Stimulated activated naive CD4-positive, alpha-beta T cell treated with Interleukin-2 at 50 U/mL for 16 hours (primary cell): ENCODE measurements at regions not wholly inside any gene's neighbourhood (a gene's known extent, or its start where the extent isn't known, plus 50 kb on each side); places are given as distances from the start of the nearest gene placed in this dataset.

Source experiments
- DNase-seq: peaks from one replicate; lab custom pipeline; 2025; lab: John Stamatoyannopoulos, UW

GRCh38 chr5:148913493-148913892, 87.1 kb downstream of the ADRB2 start:
- no peak for DNase-seq

DNA sequence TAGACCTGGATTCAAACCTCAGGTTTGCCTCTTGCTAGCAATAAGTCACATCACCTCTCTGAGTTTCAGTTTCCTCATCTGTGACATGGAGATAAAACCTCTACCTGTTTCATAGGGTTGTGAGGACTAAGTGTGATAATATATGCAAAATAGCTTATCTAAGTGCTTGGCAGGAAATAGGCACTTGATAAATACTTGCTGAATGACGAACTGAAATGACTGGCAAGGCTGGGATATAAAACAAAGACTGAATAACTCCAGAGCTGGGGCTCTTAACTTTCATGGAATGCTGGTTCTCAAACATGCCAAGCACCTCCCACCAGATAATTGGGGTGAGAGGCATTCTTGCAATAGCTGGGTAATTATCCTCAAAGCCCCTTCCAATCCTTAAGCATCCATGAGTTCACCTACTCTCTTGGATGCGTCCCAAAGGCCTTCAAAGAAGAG, 87.6 kb downstream of the ADRB2 start:
- no peak for DNase-seq

GRCh38 chr5:148915224-148915817, 88.9 kb downstream of the ADRB2 start:
- DNase-seq, result no peak

GRCh38 chr5:148920646-148921288, 94.4 kb downstream of the ADRB2 start:
- DNase-seq, result no peak

DNA sequence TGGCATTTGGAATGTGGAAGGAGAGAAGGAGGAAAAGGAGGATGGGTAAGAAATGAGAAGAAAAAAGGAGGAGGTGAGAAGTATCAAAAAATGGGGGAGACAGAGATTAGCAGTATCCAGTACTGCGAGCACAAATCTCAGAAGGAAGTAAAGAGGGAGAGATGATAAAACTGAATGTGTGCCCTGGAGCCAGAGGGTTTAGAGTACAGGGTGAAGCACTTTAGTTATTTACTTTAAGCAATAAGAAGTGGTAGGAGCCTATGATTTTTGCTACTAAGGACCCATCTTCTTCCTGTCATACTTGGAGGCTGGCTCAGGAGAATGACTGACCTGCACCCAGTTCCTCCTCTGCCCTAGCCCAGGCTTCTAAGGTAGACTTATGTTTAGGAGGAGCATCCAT, 94.9 kb downstream of the ADRB2 start:
- no peak for DNase-seq

DNA sequence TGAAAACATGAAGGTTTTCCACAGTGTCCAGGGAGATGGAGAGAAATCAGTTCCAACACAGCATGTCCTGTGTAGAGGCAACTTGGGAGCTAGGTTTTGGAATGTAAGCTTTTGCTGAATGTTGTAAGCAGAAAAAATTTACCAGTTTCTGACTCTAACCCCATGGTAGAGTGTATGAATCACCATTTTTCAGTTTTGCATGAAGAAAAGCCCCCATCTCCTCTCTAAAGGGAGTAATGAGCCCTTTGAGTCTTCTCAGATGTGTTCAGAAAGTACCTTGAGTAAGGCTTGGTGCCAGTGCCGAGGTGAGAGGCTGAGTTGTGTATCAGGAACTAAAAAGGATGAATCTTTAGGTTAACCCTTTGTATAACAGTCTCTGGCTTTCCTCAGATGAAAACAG, 96.2 kb downstream of the ADRB2 start:
- no peak for DNase-seq

DNA sequence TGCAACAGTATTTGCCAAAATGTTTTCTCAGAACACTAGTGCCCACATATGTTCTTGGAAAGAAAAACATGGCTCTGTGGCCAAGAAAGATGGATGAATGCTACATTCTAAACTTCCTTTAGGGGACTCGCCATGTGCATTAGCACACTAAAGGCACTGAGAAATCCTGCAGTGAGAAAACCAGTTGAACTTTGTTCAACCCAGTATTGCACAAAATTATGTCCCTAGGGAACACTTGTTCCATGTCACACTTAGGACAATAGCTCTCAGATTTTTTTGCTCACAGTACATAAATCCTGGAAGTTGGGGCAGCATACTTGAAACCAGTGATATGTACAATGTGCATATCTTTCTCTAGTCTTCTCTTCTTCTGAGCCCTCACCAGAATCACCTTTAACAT, 96.6 kb downstream of the ADRB2 start:
- DNase-seq, result no peak

DNA sequence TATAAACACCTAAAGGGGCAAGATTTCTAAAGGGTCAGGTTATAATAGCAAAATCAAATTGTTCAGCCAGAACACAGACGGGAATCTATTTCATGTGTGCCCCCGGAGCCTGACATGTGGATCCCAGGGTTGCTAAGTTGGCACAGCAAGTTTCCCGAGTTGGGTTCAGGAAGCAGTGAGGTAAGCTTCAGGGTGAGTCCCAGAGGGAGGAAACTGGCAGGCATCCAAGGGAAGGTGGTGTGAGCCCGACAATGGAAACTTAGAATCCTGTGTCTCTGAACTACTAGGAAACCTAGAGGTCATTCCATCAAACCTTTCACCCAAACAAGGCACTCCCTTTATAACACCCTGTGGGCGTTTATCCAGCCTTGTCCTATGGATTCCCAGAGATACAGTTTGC, 98.4 kb downstream of the ADRB2 start:
- DNase-seq, result no peak

DNA sequence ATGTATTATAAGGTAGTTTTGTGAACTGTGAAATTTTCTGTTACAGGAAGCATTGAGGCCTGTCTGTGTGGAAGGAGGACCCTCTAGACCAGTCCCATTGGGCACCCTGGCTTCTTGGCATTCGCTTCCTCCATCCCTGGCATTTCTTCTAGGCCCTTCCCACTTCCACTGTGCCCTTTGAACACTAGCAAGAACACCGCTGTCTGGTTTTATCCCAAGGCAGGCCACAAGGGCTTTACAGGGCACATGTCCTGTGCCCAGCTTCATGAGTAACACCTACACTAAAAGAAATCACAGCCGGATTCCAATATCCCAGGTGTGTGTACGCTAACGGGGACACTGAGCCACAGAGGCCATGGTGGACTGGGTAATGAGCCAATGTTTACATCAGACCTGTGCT, 99.8 kb downstream of the ADRB2 start:
- no peak for DNase-seq

GRCh38 chr5:148927307-148927946, 101.0 kb downstream of the ADRB2 start:
- no peak for DNase-seq

GRCh38 chr5:148928141-148928540, 101.7 kb downstream of the ADRB2 start:
- DNase-seq, result no peak

- no peak for DNase-seq
These were observed 105.1 kb downstream of the ADRB2 start for GRCh38 chr5:148931453-148932057.

DNA sequence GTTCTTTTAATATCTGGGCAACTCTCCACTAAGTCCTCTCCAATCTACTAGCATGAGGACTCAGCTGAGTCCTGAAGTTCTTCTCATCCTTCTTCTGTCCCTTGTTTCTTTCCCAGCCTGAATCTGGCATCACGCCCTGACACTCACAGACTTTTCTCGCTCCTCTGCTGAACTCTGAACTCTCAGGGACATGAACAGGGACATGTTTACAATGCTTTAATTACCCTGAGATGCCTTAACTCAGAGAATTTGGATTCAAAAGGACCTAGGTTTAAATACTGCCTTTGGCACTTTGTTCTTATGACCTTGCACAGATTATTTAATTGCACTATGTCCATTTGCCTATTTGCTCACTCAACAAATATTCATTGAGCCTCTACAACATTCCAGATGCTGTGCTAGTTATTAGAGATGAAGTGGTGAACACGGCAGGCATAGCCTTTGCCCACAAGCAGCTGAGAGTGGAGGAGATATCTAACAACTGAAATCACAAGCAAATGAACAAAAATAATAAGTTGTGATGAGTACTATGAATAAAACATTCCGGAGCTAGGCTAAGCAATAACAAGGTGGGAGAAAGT, 106.0 kb downstream of the ADRB2 start:
- DNase-seq, result no peak

GRCh38 chr5:148933903-148934432, 107.6 kb downstream of the ADRB2 start:
- no peak for DNase-seq

- DNase-seq, result no peak
These were observed 108.5 kb downstream of the ADRB2 start for GRCh38 chr5:148934895-148935400.

DNA sequence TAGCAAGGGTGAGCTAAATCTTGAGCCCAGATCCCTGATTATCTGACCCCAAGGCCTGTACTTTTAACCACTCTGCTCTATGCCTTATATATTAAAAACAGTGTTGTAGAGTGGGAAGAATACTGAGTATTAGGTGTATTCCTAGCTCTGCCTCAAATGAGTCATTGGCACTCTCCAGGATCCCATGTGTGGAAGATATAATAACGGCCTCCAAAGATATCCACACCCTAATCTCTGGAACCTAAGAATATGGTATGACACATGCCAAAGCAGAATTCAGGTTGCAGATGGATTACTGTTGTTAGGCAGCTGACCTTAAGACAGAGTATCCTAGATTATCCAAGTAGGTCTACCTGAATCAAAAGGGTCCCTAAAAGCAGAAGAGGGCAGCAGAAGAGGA, 110.8 kb downstream of the ADRB2 start:
- DNase-seq, result no peak

DNA sequence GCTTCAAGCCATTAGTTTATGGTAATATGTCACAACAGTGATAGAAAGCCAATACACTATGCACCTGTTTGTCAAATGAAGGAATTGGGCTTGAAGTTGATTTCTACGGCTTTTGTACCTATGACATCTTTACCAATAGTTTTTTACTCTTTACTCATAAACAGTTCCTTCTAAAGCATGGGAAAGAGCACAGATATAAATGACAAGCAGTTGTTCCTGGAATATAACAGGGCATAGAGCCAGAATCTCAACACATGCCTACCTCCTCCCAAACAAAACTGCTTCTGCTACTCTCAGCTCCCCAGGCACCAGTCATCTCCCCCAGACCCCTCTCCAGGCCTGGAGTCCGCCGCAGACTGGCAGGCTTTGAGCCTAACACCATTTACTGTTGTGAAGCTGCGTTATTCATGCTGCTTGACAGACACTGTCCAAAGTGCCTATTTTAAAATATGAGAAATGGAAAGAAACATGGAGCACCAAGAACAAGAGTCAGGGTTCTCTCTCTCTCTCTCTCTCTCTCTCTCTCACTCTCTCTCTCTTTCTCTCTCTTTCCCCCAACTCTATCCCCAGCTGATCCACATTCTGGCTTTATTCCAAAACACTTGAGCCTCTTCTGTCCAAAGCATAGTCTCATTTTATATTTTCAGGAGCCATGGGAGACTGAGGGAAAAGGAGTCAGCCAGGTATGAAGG, 111.6 kb downstream of the ADRB2 start:
- no peak for DNase-seq

DNA sequence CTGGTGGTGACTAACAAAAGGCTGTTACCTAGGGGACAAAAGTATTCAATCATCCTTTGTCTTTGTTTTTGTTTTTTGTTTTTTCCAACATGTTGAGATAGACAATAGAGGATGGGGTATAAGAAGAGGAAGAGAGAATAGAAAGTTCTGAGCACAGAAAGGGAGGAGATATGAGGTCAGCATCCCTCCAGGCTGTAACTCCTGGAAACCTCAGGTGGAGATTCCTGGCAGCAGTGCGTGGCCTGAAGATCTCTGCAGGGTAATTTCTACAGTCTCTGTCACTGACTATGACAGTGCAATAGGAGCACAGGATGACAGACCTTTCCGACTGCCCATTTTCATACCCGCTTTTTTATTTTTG, 112.1 kb downstream of the ADRB2 start:
- DNase-seq, result no peak

DNA sequence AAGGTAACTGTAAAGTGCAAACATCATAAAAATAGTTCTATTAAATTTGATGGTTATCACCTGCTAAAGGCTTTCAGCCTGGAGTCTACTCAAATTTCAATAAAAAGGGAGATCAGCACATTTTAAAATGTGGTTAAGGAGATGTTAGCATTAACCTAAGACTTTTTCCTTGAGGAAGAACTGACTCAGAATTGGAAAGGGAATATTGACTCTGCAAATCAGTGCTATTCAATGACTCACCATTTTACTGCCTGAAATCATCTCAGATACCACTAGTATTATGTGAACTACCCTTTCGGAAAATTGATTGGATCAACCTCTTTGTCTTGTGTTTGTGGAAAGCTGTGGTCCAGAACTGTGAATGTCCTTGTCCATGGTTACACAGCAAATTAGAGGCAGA, 113.3 kb downstream of the ADRB2 start:
- no peak for DNase-seq

DNA sequence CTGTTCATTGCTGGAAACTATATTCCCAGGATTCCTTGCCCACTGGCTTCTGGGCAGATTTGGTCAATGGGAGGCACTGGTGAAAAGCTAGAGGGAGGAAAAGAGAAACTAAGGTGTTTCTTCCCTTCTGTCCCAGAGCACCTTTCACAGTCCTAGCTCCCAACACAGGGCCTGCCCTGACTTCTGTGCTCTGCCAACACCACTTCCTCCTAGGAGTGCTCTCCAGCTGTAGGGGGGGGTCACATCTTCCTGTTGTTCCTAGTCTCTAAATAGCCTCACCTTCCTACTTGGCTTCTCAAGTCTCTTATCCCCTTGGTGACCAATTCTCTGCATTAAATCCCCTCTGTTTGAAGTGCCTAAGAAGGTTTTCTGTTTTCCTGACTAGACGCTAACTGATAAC, 115.4 kb downstream of the ADRB2 start:
- no peak for DNase-seq

- no peak for DNase-seq
These were observed 112.9 kb downstream of the SH3TC2 start for GRCh38 chr5:148949841-148950470.
